Heart left ventricle (tissue), 16 donors: ENCODE measurements at regions not wholly inside any gene's neighbourhood (a gene's known extent, or its start where the extent isn't known, plus 50 kb on each side); places are given as distances from the start of the nearest gene placed in this dataset.

Source experiments
- ATAC-seq, 4 donors: fragments of 200-7000 bp; cut with Tn5 transposase; one replicate each; pipeline ENCODE4 v1.9.1; 2020 to 2022; ENCODE audit warnings: moderate library complexity in 4 of 4, mild to moderate bottlenecking in 3 of 4, moderate number of reproducible peaks in 1 of 4
- DNase-seq, 5 donors: peaks; one replicate each; pipeline ENCODE4 v3.0.0-alpha.2; 2020
- H3K27ac ChIP-seq, 12 donors: fragments of 200-600 bp; sonication (generic) in 4 of 12; one replicate each; pipeline versions ENCODE4 v1.5.0 to v1.8.0; 2016 to 2022; ENCODE audit warnings: mild to moderate bottlenecking in 2 of 12
- H3K27me3 ChIP-seq, 9 donors: fragments of 200-600 bp; sonication (generic) in 2 of 9; one replicate each; pipeline versions ENCODE4 v1.5.1 to v1.8.0; 2016 to 2022; ENCODE audit warnings: mild to moderate bottlenecking in 3 of 9
- H3K36me3 ChIP-seq, 9 donors: fragments of 200-600 bp; sonication (generic) in 2 of 9; one replicate each; pipeline versions ENCODE4 v1.5.0 to v1.8.0; 2018 to 2022; ENCODE audit warnings: mild to moderate bottlenecking in 2 of 9
- H3K4me1 ChIP-seq, 12 donors: fragments of 200-600 bp; sonication (generic) in 4 of 12; one replicate each; pipeline versions ENCODE4 v1.5.0 to v1.8.0; 2016 to 2022; ENCODE audit warnings: mild to moderate bottlenecking in 3 of 12
- H3K4me3 ChIP-seq, 12 donors: fragments of 200-600 bp; sonication (generic) in 4 of 12; one replicate each; pipeline versions ENCODE4 v1.5.0 to v1.8.0; 2017 to 2022; ENCODE audit warnings: mild to moderate bottlenecking in 9 of 12, moderate library complexity in 4 of 12
- H3K9me3 ChIP-seq, 12 donors: fragments of 200-600 bp; sonication (generic) in 4 of 12; one replicate each; pipeline versions ENCODE4 v1.5.0 to v1.8.0; 2016 to 2022; ENCODE audit warnings: mild to moderate bottlenecking in 1 of 12
- CTCF ChIP-seq, 12 donors: fragments of 200-600 bp; sonication (generic) in 4 of 12; IDR thresholded peaks; one replicate each; pipeline versions ENCODE4 v1.5.0 to v1.8.0; 2018 to 2022; ENCODE audit warnings: antibody characterized with exemption in 12 of 12, mild to moderate bottlenecking in 5 of 12
- POLR2A ChIP-seq, 2 donors: fragments of 450-650 bp; IDR thresholded peaks; one replicate each; pipeline ENCODE4 v1.6.1; 2017; ENCODE audit warnings: antibody characterized with exemption in 2 of 2, mild to moderate bottlenecking in 2 of 2, moderate library complexity in 2 of 2
- WGBS, 4 donors: extraction: QIAGEN DNeasy Blood & Tissue Kit in 2 of 4; methylation state at CpG; one replicate each; pipeline versions ENCODE4 v1.1.5 to v1.1.7; 2013 to 2018; 5-methylcytosine and 5-hydroxymethylcytosine counted together
- intact Hi-C, 10 donors: fragments of 100-400 bp; cut with DNase I; formaldehyde crosslinking; loops; one replicate each; pipeline versions ENCODE4 v1.11.1 to v1.14.2; 2022
- donor health status: ischemic (EF 13 %, LVEDD 7.1; RV severe dilation, severe dysfunction).
- donor health status: healthy with polysubstance abuse.
- donor health status: DM: no; HTN: yes; CAD: no.
- donor health status: DM: no; HTN: no; CAD: no.
- donor health status: ischemic (EF 25% LVEDD 6.9; RV normal size, moderate dysfunction).
- donor health status: ischemic (EF 25% LVEDD 5.7; RV mildly dilated, moderate dysfunction).
- donor health status: healthy.
- donor health status: DM: yes; HTN: yes; CAD: no.
- donor health status: ischemic (EF 35%, LVEDD 5.7; RV mildly dilated, moderate dysfunction).
- donor health status: nonischemic (EF 11% LVEDD 7.7; RV severe dilation, severe dysfunction).
- donor health status: DM: yes; HTN: yes; CAD: no.
- donor health status: PGD.
- donor health status: ischemic (EF 29% LVEDD 5.4; RV normal size, mild dysfunction).
- donor health status: nonischemic (EF 23%, LVEDD 6.1; RV moderate dilation, normal function).

- ATAC-seq (no peak), DNase-seq (no peak)
- no peaks in the 10 kb centered on the region for H3K27me3 ChIP-seq
- TF ChIP-seq CTCF (IDR thresholded peaks at IDR 0.05) (no peak), POLR2A (IDR thresholded peaks at IDR 0.05) (no peak)
- intact Hi-C loops = loop anchor here in 1 of 10 donors (10.0 kb wide), 1 partner anchor 122 kb away; no protein-coding TSS in a partner anchor
- H3K9me3 ChIP-seq = no peaks in the 10 kb centered on the region
- H3K36me3 ChIP-seq = no peaks in the 10 kb centered on the region
- H3K4me1 ChIP-seq = no peaks in the 10 kb centered on the region
- no peak overlapping the region for H3K4me3 ChIP-seq
- WGBS, 4 donors = 65 to 71% (median 69%) methylated on average over 3 of the region's 3 CpGs
- H3K27ac ChIP-seq = no peak overlapping the region
Observed at GRCh38 chr2:61636686-61637085, 98.5 kb upstream of the XPO1 start.

- no peaks in the 10 kb centered on the region for H3K9me3 ChIP-seq
- intact Hi-C loops = loop anchor here in 2 of 10 donors (5.0 to 10.0 kb wide), 2 partner anchors 97 to 120 kb away; partner anchors contain the start of gene XPO1 (in 1 of the 2)
- no peak overlapping the region for H3K27ac ChIP-seq
- TF ChIP-seq POLR2A (IDR thresholded peaks at IDR 0.05) (no peak), CTCF (IDR thresholded peaks at IDR 0.05) (no peak)
- no peaks in the 10 kb centered on the region for H3K27me3 ChIP-seq
- DNase-seq (no peak), ATAC-seq (no peak)
- H3K4me1 ChIP-seq = no peaks in the 10 kb centered on the region
- no peak overlapping the region for H3K4me3 ChIP-seq
- H3K36me3 ChIP-seq = no peaks in the 10 kb centered on the region
- 81 to 84% (median 83%) methylated on average over 5 of the region's 5 CpGs for WGBS, 4 donors
Observed at GRCh38 chr2:61634512-61634911, 96.4 kb upstream of the XPO1 start.

GRCh38 chr2:61633250-61633649, 95.1 kb upstream of the XPO1 start:
- Histone ChIP-seq H3K4me3 (no peak overlapping the region), H3K27ac (no peak overlapping the region), H3K36me3 (no peaks in the 10 kb centered on the region), H3K27me3 (no peaks in the 10 kb centered on the region), H3K9me3 (no peaks in the 10 kb centered on the region), H3K4me1 (no peaks in the 10 kb centered on the region)
- DNase-seq = no peak
- intact Hi-C loops = loop anchor here in 2 of 10 donors (5.0 to 10.0 kb wide), 2 partner anchors 96 to 118 kb away; partner anchors contain the start of gene XPO1 (in 1 of the 2)
- no peak for ATAC-seq
- TF ChIP-seq CTCF (IDR thresholded peaks at IDR 0.05) (peak in 4 of 12 donors; percentile 4 to 42 (median 12)), POLR2A (IDR thresholded peaks at IDR 0.05) (no peak)
- WGBS, 4 donors = 68 to 80% (median 71%) methylated on average over 2 of the region's 2 CpGs

GRCh38 chr2:61632276-61633169, 94.4 kb upstream of the XPO1 start:
- Histone ChIP-seq H3K4me1 (no peaks in the 10 kb centered on the region), H3K36me3 (no peaks in the 10 kb centered on the region), H3K27ac (no peak overlapping the region), H3K27me3 (no peaks in the 10 kb centered on the region), H3K9me3 (no peaks in the 10 kb centered on the region), H3K4me3 (peak overlapping the region in 4 of 12 donors; percentile 14 to 25 (median 20))
- WGBS, 4 donors = 61 to 66% (median 61%) methylated on average over 17 of the region's 17 CpGs
- ATAC-seq = no peak
- intact Hi-C loops = loop anchor here in 2 of 10 donors (5.0 to 10.0 kb wide), 2 partner anchors 95 to 118 kb away; partner anchors contain the start of gene XPO1 (in 1 of the 2)
- TF ChIP-seq CTCF (IDR thresholded peaks at IDR 0.05) (no peak), POLR2A (IDR thresholded peaks at IDR 0.05) (no peak)
- no peak for DNase-seq
